ENCODE measurements at regions not wholly inside any gene's neighbourhood (a gene's known extent, or its start where the extent isn't known, plus 50 kb on each side); places are given as distances from the start of the nearest gene placed in this dataset.

- Mint-ChIP-seq H3K27me3 (ENCODE audit: unreplicated experiment) (peaks cover 14% of the 10 kb centered on the region), H3K9me3 (ENCODE audit: unreplicated experiment) (no peaks in the 10 kb centered on the region), H3K36me3 (ENCODE audit: low read depth, unreplicated experiment) (no peaks in the 10 kb centered on the region), H3K4me1 (ENCODE audit: unreplicated experiment) (peaks cover 42% of the 10 kb centered on the region), H3K27ac (ENCODE audit: unreplicated experiment) (no peak overlapping the region), H3K4me3 (ENCODE audit: unreplicated experiment) (no peak overlapping the region)
- TF ChIP-seq CTCF (IDR thresholded peaks at IDR 0.05; ENCODE audit: unreplicated experiment), result no peak
- DNase-seq (ENCODE audit: low spot score), result no peak
Measured at GRCh38 chr20:53872561-53873229, 197.7 kb downstream of the BCAS1 start.

- H3K9me3 Mint-ChIP-seq (ENCODE audit: unreplicated experiment), result no peaks in the 10 kb centered on the region
- H3K36me3 Mint-ChIP-seq (ENCODE audit: low read depth, unreplicated experiment), result no peaks in the 10 kb centered on the region
- H3K4me3 Mint-ChIP-seq (ENCODE audit: unreplicated experiment), result no peak overlapping the region
- no peak for DNase-seq (ENCODE audit: low spot score)
- peaks cover 9% of the 10 kb centered on the region for H3K27me3 Mint-ChIP-seq (ENCODE audit: unreplicated experiment)
- no peak for TF ChIP-seq CTCF (IDR thresholded peaks at IDR 0.05; ENCODE audit: unreplicated experiment)
- peaks cover 43% of the 10 kb centered on the region for H3K4me1 Mint-ChIP-seq (ENCODE audit: unreplicated experiment)
- H3K27ac Mint-ChIP-seq (ENCODE audit: unreplicated experiment), result no peak overlapping the region
Measured at GRCh38 chr20:53872081-53872541, 198.3 kb downstream of the BCAS1 start.

GRCh38 chr20:53871541-53871940, 198.9 kb downstream of the BCAS1 start:
- TF ChIP-seq CTCF (IDR thresholded peaks at IDR 0.05; ENCODE audit: unreplicated experiment), result no peak
- Mint-ChIP-seq H3K4me3 (ENCODE audit: unreplicated experiment) (no peak overlapping the region), H3K27ac (ENCODE audit: unreplicated experiment) (no peak overlapping the region), H3K27me3 (ENCODE audit: unreplicated experiment) (peaks cover 7% of the 10 kb centered on the region), H3K9me3 (ENCODE audit: unreplicated experiment) (no peaks in the 10 kb centered on the region), H3K4me1 (ENCODE audit: unreplicated experiment) (peaks cover 43% of the 10 kb centered on the region), H3K36me3 (ENCODE audit: low read depth, unreplicated experiment) (no peaks in the 10 kb centered on the region)
- no peak for DNase-seq (ENCODE audit: low spot score)

GRCh38 chr20:53870426-53871315, 199.7 kb downstream of the BCAS1 start:
- H3K27ac Mint-ChIP-seq (ENCODE audit: unreplicated experiment), result no peak overlapping the region
- H3K9me3 Mint-ChIP-seq (ENCODE audit: unreplicated experiment), result no peaks in the 10 kb centered on the region
- H3K4me1 Mint-ChIP-seq (ENCODE audit: unreplicated experiment), result peaks cover 49% of the 10 kb centered on the region
- H3K36me3 Mint-ChIP-seq (ENCODE audit: low read depth, unreplicated experiment), result no peaks in the 10 kb centered on the region
- no peak overlapping the region for H3K4me3 Mint-ChIP-seq (ENCODE audit: unreplicated experiment)
- no peak for TF ChIP-seq CTCF (IDR thresholded peaks at IDR 0.05; ENCODE audit: unreplicated experiment)
- peaks cover 6% of the 10 kb centered on the region for H3K27me3 Mint-ChIP-seq (ENCODE audit: unreplicated experiment)
- no peak for DNase-seq (ENCODE audit: low spot score)
